NB4 (cell line): ENCODE measurements at regions not wholly inside any gene's neighbourhood (a gene's known extent, or its start where the extent isn't known, plus 50 kb on each side); places are given as distances from the start of the nearest gene placed in this dataset.

Experiments used
- CTCF ChIP-seq: IDR thresholded peaks from one replicate; pipeline ENCODE4 v1.5.1; 2012; ENCODE audit warnings: low read depth, low read length
- POLR2A ChIP-seq: IDR thresholded peaks from 2 replicates; pipeline ENCODE4 v1.6.1; 2011; ENCODE audit warnings: mild to moderate bottlenecking; ENCODE audit not compliant: insufficient read length; ENCODE audit errors: extremely low read depth

- TF ChIP-seq POLR2A, result no peak
- no peak for TF ChIP-seq CTCF
Observed at GRCh38 chr13:74048756-74049155, 85.4 kb downstream of the KLF12 start.
